ENCODE measurements at regions not wholly inside any gene's neighbourhood (a gene's known extent, or its start where the extent isn't known, plus 50 kb on each side); places are given as distances from the start of the nearest gene placed in this dataset.

DNA sequence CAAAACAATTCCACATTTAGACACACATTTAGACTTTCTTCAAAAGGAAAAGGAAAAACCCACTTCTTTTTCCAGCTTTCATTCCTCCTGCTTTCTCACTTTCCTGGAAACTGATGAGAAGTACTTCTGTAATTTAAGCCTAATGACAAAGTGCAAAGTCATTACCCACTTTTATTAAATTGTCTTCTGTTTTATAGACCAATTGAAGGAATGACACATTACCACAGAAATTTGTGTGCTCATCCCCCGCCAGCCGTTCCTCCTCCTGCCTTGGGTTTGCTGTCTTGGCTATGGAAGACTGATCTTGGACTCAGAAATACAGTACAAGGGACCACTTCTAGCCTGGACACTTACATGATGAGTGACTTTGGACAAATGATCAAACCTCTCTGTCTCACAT, 717.8 kb downstream of the SORCS3 start:
- H3K27me3 Mint-ChIP-seq: no peaks in the 10 kb centered on the region
- intact Hi-C loops (cut with DNase I, micrococcal nuclease): no loop called here
- no peak for TF ChIP-seq CTCF (IDR thresholded peaks at IDR 0.05)
- no peaks in the 10 kb centered on the region for H3K36me3 Mint-ChIP-seq (ENCODE audit: low read depth)
- ATAC-seq (ENCODE audit: poor library complexity) (no peak), DNase-seq (no peak)
- Histone ChIP-seq H3K4me3 (ENCODE audit: low read length) (no peak overlapping the region), H3K4me1 (ENCODE audit: insufficient read depth, low read length) (no peaks in the 10 kb centered on the region), H3K27me3 (ENCODE audit: control insufficient read depth in 1 of 2, insufficient read depth in 2 of 2, low read length in 2 of 2) (no peaks in the 10 kb centered on the region), H3K36me3 (ENCODE audit: insufficient read depth, low read length) (no peaks in the 10 kb centered on the region), H3K9me3 (ENCODE audit: control insufficient read depth in 1 of 2, insufficient read depth in 1 of 2, low read length in 2 of 2) (peaks cover 0 to 15% of the 10 kb centered on the region in 2 experiments), H3K27ac (ENCODE audit: low read depth in 1 of 2, low read length in 2 of 2) (no peak overlapping the region)
- H3K27ac Mint-ChIP-seq: no peak overlapping the region
- H3K4me1 Mint-ChIP-seq (ENCODE audit: low read depth): no peaks in the 10 kb centered on the region
- H3K9me3 Mint-ChIP-seq: peaks cover 5% of the 10 kb centered on the region
- H3K4me3 Mint-ChIP-seq: no peak overlapping the region
- POLR2A ChIA-PET: no interaction called here
- CTCF ChIA-PET: no interaction called here

DNA sequence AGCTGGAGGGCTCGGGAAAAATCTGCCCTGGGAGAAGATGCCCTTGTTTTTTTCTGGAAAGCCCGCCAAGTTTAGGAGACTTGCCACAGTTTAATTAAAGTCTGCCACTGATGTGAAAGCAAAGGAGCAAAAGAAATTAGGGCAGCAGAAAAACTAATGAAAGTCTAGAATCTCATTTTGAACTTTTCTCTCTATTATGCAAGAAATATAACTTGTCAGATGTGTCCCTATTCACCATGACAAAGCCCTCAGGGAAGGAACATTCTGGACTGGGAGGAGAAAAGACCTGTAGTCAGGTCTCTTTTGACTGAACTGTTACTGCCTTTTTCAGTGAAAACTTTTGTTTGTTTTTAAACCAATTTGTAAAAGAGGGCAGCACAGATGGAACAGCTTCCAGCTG, 715.5 kb downstream of the SORCS3 start:
- Mint-ChIP-seq H3K9me3 (peaks cover 5% of the 10 kb centered on the region), H3K4me3 (no peak overlapping the region), H3K36me3 (ENCODE audit: low read depth) (no peaks in the 10 kb centered on the region), H3K27me3 (no peaks in the 10 kb centered on the region), H3K4me1 (ENCODE audit: low read depth) (no peaks in the 10 kb centered on the region), H3K27ac (no peak overlapping the region)
- no peak for ATAC-seq (ENCODE audit: poor library complexity)
- no peak for TF ChIP-seq CTCF (IDR thresholded peaks at IDR 0.05)
- CTCF ChIA-PET: no interaction called here
- no peak for DNase-seq
- H3K4me1 ChIP-seq (ENCODE audit: insufficient read depth, low read length): no peaks in the 10 kb centered on the region
- POLR2A ChIA-PET: no interaction called here
- no peak overlapping the region for H3K4me3 ChIP-seq (ENCODE audit: low read length)
- H3K36me3 ChIP-seq (ENCODE audit: insufficient read depth, low read length): no peaks in the 10 kb centered on the region
- H3K27me3 ChIP-seq (ENCODE audit: control insufficient read depth in 1 of 2, insufficient read depth in 2 of 2, low read length in 2 of 2): no peaks in the 10 kb centered on the region
- peaks cover 0 to 6% of the 10 kb centered on the region in 2 experiments for H3K9me3 ChIP-seq (ENCODE audit: control insufficient read depth in 1 of 2, insufficient read depth in 1 of 2, low read length in 2 of 2)
- H3K27ac ChIP-seq (ENCODE audit: low read depth in 1 of 2, low read length in 2 of 2): no peak overlapping the region
- intact Hi-C loops (cut with DNase I, micrococcal nuclease): no loop called here

- no peaks in the 10 kb centered on the region for H3K4me1 ChIP-seq (ENCODE audit: insufficient read depth, low read length)
- H3K36me3 ChIP-seq (ENCODE audit: insufficient read depth, low read length): no peaks in the 10 kb centered on the region
- ChIA-PET CTCF (no interaction called here), POLR2A (no interaction called here)
- Mint-ChIP-seq H3K36me3 (ENCODE audit: low read depth) (no peaks in the 10 kb centered on the region), H3K9me3 (peaks cover under 1% of the 10 kb centered on the region), H3K27me3 (no peaks in the 10 kb centered on the region), H3K4me3 (no peak overlapping the region), H3K27ac (no peak overlapping the region), H3K4me1 (ENCODE audit: low read depth) (no peaks in the 10 kb centered on the region)
- no peak for DNase-seq
- TF ChIP-seq CTCF (IDR thresholded peaks at IDR 0.05): no peak
- intact Hi-C loops (cut with DNase I, micrococcal nuclease): no loop called here
- no peak overlapping the region for H3K4me3 ChIP-seq (ENCODE audit: low read length)
- ATAC-seq (ENCODE audit: poor library complexity): no peak
- H3K27ac ChIP-seq (ENCODE audit: low read depth in 1 of 2, low read length in 2 of 2): no peak overlapping the region
- H3K9me3 ChIP-seq (ENCODE audit: control insufficient read depth in 1 of 2, insufficient read depth in 1 of 2, low read length in 2 of 2): peaks cover 0 to 6% of the 10 kb centered on the region in 2 experiments
- no peaks in the 10 kb centered on the region for H3K27me3 ChIP-seq (ENCODE audit: control insufficient read depth in 1 of 2, insufficient read depth in 2 of 2, low read length in 2 of 2)
These were observed 712.9 kb downstream of the SORCS3 start for GRCh38 chr10:105354010-105354409.
